ENCODE measurements at regions not wholly inside any gene's neighbourhood (a gene's known extent, or its start where the extent isn't known, plus 50 kb on each side); places are given as distances from the start of the nearest gene placed in this dataset.
"Not testable (repeated sequence)": the region's sequence is repeated elsewhere in the genome, so short reads cannot be mapped to it uniquely, and the experiment has no call there.

GRCh38 chr1:29758781-29759499 is 522.6 kb downstream of the PTPRU start:
- DNase-seq: no peak

- DNase-seq: no peak
Observed at GRCh38 chr1:29757866-29758780, 521.8 kb downstream of the PTPRU start.

DNA sequence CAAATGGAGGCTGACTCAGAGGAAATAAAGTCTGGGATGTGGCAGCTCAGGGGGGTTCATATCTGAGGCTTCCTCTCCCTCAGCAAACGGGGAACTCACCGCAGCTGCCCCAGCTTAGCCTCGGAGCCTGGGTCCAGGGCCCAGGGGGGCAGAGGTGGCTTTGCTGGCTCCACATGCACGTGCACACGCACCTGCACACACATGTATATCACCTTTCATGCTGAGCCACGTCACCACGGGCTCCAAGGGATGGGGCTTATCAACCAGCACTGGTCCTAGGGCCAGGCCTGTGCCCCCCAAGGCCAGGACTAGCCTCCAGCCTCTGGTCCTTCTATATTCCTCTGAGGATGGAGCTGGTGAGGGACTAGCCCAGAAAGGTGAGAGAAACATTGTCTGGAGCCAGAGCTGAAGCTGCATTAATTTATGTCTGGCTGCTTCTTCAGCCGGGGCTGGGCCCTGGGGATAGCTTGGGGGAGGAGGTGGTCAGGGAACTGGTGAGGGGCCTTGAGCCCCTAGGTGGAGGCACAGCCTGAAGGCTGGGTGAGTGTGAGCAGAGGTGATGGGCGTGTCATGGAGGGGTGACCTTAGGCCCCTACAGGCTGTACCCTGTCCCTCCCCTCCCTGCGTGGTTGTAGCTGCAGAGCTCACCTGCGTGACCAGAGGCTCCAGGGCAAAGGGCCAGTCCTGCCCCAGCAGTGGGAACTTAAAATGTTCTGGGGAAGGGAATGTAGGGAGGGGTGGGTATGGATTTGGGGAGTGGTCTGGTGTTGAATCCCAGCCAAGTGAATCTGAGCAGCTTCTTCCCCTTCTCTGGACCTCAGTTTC is 520.8 kb downstream of the PTPRU start:
- no peak for DNase-seq

DNA sequence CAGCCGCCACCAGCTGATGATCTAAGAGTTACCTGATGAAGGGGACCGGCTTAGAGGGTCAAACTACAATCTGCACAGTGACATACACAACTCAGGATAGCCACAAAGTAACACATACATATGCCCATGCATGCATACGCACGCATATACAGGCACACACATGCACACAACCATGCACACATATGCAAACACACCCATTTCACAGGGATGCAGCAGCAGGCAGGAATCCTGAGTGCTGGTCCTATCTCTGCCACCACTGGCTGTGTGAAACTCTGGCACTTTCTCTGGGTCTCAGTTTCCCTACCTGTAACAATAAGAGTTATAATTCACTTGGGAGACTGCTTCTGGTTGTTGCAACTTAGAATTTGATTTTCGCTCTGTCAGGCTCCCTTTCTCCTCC is 520.2 kb downstream of the PTPRU start:
- no peak for DNase-seq

GRCh38 chr1:29756085-29756484 is 519.8 kb downstream of the PTPRU start:
- DNase-seq: no peak

DNA sequence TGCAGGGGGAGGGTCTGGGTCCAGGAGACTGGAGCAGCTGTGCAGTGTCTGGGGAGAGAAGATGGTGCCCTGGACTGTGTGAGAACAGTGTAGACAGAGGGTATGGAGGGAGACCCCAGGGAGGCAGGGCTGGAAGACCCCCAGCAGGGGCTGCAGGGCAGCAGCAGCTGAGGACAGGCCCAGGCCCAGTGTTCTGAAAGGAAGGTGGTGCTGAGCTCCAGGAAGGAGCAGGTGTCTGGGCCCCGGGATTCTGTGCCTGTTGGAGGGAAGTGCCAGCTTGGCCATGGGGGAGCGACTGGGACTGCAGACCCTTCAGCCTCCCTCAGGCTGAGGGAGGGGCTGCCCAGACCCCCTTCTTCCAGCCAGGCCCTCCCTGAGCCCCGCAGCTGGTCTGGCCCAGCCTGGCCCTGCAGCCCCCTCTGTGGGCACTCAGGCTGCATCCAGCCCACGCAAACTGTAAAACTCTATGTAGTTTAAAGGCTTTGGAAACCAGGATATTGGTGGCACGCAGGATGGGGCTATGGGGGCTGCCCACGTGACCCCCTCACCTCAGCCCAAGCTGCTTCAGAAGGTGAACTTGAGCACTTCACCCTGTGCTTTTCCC is 519.2 kb downstream of the PTPRU start:
- DNase-seq: not testable (repeated sequence)

GRCh38 chr1:29754573-29755375 is 518.5 kb downstream of the PTPRU start:
- no peak for DNase-seq

GRCh38 chr1:29753771-29754572 is 517.6 kb downstream of the PTPRU start:
- DNase-seq: no peak

DNA sequence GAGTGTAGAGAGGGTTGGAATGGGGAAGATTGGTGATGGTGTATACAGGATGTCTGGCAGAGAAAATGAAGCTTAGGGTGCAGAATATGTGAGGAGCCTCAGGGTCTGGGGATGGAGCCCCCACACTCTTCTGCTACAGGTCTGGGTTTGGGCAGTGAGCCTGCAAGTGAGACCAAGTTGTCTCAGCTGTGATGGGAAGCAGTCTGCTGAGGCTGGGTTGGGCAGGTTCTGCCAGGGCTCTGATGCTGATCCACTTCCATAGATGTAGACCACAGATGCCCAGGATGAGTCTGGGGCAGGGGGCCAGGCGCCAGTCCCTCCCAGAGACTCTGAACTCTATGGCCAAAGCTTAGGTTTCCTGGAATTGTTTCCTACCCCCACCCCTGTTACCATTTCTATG is 516.9 kb downstream of the PTPRU start:
- no peak for DNase-seq

DNA sequence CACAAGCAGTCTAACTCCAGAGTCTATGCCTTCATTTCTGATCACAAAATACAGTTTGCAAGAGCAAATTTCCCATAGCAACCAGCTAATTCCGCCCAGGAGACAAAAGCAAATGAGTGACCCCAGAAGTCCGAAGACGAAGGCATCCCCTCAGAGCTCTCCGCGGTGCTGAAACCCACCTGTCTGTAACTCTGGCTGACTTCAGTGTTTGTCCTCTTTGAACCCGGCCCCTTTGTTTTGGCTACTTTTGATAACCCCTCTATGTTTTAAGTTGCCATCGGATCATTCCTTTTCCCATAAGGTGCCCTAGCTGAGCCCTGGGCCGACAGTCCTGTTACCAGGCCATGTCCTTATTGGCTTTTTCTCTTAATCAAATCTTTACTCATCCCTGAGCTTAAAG is 515.8 kb downstream of the PTPRU start:
- DNase-seq: no peak

GRCh38 chr1:29749024-29749945 is 513.0 kb downstream of the PTPRU start:
- DNase-seq: no peak

DNA sequence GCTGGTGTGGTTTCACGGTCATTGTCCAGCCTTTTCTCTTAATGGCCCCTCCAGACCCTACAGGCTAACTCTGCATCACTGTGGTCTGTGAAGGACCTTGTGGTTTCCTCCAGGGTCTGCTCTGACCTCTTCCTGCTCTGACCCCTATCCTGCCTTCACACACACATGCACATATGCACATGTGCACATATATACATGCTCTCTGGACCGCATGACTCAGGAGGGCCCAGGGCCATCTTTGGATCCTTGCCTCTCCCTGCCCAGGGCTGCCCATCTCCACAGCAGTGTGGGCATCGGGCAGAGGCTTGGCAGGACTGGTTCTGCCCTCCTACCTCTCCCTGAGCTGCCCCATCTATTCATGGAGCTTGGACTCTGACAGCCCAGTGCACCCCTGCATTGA is 510.9 kb downstream of the PTPRU start:
- DNase-seq: no peak

GRCh38 chr1:29746076-29746665 is 509.8 kb downstream of the PTPRU start:
- no peak for DNase-seq

- DNase-seq: no peak
Observed at GRCh38 chr1:29744684-29745490, 508.6 kb downstream of the PTPRU start.

- DNase-seq: no peak
Observed at GRCh38 chr1:29743931-29744330, 507.6 kb downstream of the PTPRU start.

DNA sequence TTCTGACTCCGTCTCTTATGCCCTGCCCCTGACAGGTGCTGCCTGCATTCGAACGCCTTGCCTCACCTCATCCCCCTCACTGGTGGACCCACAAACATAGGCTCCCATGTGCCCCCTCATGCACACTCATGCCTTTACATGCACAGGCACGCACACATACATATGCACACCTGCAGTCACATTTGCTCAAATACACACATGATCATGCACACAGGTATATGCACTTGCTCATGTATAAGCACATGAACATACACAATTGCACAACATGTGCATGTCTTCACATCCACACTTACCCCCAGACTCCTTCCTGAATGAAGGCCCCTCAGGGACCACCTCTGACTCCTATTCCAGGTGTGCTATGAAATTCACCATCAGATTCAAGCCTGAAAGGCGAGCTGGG is 506.9 kb downstream of the PTPRU start:
- DNase-seq: no peak

DNA sequence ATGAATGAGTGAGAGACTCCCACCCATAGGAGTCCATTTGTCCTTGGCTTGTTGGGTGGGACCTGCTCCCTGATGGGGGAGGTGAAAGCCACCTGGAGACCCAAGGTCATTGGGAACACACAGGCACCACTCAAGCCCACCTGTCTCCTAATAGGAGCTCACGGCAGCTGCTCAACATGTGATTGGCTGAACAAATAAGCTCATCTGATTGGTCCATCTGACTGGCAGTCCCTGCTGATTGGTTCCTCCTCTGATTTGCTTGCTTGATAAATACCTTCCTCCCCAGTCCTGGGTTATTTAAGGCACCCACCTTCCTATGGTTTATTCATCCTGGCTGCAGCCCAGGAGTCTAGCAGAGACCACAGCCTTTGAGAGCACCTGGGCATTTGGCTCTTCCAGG is 502.9 kb downstream of the PTPRU start:
- DNase-seq: no peak

- no peak for DNase-seq
Observed at GRCh38 chr1:29736582-29737188, 500.4 kb downstream of the PTPRU start.

All from skin of body (tissue), 1 donor.